ENCODE measurements at regions not wholly inside any gene's neighbourhood (a gene's known extent, or its start where the extent isn't known, plus 50 kb on each side); places are given as distances from the start of the nearest gene placed in this dataset.
A peak's percentile ranks its signal among the peaks of the same experiment; 100 is the strongest.
"Not testable (repeated sequence)": the region's sequence is repeated elsewhere in the genome, so short reads cannot be mapped to it uniquely, and the experiment has no call there.

DNA sequence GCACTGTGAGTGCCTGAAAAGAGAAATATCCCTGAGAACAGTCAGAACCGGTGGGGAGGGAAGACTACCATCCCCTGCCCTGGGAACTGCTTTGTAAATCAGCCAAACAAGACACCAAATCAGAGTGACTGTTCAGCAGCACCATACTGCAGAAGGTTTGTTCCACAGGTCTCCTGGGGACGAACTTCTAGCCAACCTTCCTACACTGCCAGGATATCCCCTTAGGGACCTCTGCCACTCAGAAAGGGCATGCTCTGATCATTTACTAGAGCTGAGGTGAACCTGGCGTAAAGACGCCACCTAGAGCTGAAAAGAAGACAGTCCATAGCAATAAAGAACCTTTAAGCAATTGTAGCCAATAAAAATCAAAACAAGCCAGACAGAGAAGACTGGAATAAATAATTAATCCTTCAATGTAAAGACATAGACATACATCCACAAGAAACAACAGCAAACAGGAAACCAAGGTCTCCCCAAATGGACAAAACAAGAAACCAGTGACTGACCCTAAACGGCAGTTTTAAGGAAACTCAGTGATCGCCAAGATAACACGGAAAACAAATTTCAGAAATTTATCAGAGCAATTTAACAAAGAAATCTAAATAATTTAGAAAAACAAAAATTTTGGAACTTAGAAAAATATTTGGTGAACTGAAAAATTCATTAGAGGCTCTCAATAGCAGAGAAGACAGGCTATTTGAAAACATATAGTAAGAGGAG lies 228.1 kb upstream of the AMIGO2 start:
- no peaks in the 10 kb centered on the region for H3K9me3 ChIP-seq (ENCODE audit: severe bottlenecking)
- peaks cover 12% of the 10 kb centered on the region for H3K27me3 ChIP-seq (ENCODE audit: insufficient read depth, low read depth, severe bottlenecking)
- TF ChIP-seq, protein P1, sequence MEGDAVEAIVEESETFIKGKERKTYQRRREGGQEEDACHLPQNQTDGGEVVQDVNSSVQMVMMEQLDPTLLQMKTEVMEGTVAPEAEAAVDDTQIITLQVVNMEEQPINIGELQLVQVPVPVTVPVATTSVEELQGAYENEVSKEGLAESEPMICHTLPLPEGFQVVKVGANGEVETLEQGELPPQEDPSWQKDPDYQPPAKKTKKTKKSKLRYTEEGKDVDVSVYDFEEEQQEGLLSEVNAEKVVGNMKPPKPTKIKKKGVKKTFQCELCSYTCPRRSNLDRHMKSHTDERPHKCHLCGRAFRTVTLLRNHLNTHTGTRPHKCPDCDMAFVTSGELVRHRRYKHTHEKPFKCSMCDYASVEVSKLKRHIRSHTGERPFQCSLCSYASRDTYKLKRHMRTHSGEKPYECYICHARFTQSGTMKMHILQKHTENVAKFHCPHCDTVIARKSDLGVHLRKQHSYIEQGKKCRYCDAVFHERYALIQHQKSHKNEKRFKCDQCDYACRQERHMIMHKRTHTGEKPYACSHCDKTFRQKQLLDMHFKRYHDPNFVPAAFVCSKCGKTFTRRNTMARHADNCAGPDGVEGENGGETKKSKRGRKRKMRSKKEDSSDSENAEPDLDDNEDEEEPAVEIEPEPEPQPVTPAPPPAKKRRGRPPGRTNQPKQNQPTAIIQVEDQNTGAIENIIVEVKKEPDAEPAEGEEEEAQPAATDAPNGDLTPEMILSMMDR (IDR thresholded peaks at IDR 0.05; ENCODE audit: low read depth, low read length), result peak; percentile 52; the same call in 1 of the 2 replicates
- peak; percentile 18 for DNase-seq
- no peak overlapping the region for H3K4me3 ChIP-seq (ENCODE audit: low read depth, low read length)
- H3K27ac ChIP-seq, result no peak overlapping the region
- H3K36me3 ChIP-seq, result no peaks in the 10 kb centered on the region

DNA sequence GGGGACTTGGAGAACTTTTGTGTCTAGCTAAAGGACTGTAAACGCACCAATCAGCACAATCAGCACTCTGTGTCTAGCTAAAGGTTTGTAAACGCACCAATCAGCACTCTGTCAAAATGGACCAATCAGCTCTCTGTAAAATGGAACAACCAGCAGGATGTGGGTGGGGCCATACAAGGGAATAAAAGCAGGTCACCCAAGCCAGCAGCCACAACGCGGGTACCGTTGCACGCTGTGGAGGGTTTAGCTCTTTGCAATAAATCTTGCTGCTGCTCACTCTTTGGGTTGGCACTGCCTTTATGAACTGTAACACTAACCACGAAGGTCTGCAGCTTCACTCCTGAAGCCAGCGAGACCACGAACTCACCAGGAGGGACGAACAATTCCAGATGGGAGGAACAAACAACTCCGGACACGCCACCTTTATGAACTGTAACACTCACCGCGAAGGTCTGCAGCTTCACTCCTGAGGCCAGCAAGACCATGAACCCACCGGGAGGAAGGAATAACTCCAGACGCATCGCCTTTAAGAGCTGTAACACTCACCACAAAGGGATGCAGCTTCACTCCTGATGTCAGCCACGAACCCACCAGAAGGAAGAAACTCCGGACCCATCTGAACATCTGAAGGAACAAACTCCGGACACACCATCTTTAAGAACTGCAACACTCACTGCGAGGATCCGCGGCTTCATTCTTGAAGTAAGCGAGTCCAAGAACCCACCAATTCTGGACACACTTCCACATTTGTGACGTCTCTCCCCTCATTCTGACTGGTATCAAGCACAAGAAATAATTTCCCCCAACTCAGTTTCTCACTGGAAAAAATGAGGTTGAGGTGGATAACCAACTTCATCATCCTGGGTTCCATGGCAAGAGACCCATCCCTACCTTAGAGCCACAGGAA lies 227.3 kb upstream of the AMIGO2 start:
- not testable (repeated sequence) for H3K9me3 ChIP-seq (ENCODE audit: severe bottlenecking); H3K36me3 ChIP-seq; H3K27ac ChIP-seq; H3K4me3 ChIP-seq (ENCODE audit: low read depth, low read length); DNase-seq
- H3K27me3 ChIP-seq (ENCODE audit: insufficient read depth, low read depth, severe bottlenecking), result peaks cover 16% of the 10 kb centered on the region

DNA sequence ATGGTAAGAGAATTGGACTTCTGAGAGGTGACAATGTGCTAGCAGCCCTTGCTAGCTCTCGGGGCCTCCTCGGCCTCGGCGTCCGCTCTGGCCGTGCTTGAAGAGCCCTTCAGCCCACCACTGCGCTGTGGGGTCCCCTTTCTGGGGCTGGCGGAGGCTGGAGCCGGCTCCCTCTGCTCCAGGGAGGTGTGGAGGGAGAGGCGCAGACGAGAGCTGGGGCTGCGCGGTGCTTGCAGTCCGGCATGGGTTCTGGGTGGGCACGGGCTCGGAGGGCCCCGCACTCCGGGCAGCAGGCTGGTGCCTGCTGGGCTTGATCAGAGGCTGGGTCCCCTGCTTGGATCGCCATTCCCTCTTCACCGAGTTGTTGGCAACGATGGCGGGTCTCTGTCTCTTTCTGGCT lies 226.4 kb upstream of the AMIGO2 start:
- no peak overlapping the region for H3K4me3 ChIP-seq (ENCODE audit: low read depth, low read length)
- no peak overlapping the region for H3K27ac ChIP-seq
- no peak for DNase-seq
- H3K27me3 ChIP-seq (ENCODE audit: insufficient read depth, low read depth, severe bottlenecking), result peaks cover 19% of the 10 kb centered on the region
- H3K36me3 ChIP-seq, result no peaks in the 10 kb centered on the region
- TF ChIP-seq, protein P1 (IDR thresholded peaks at IDR 0.05; ENCODE audit: low read depth, low read length), result no peak
- H3K9me3 ChIP-seq (ENCODE audit: severe bottlenecking), result no peaks in the 10 kb centered on the region

DNA sequence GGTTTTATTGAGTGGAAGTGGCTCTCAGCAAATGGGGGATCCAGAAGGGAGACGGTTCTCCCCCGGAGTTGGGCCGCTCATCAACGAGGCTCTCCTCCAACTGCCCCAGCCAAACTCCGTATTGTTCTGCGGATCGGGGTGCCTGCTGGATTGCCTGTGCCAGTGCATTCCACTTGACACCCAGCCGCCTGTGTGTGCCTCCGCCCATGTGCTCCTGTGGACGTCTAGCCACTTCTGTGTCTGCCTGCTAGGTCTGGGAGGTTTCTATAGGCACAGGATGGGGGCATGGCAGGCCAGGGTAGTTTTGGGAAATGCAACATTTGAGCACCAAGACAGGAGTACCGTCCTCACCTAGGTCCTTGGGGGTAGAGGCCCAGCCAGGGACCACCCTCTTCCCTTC lies 225.7 kb upstream of the AMIGO2 start:
- DNase-seq, result no peak
- H3K9me3 ChIP-seq (ENCODE audit: severe bottlenecking), result no peaks in the 10 kb centered on the region

DNA sequence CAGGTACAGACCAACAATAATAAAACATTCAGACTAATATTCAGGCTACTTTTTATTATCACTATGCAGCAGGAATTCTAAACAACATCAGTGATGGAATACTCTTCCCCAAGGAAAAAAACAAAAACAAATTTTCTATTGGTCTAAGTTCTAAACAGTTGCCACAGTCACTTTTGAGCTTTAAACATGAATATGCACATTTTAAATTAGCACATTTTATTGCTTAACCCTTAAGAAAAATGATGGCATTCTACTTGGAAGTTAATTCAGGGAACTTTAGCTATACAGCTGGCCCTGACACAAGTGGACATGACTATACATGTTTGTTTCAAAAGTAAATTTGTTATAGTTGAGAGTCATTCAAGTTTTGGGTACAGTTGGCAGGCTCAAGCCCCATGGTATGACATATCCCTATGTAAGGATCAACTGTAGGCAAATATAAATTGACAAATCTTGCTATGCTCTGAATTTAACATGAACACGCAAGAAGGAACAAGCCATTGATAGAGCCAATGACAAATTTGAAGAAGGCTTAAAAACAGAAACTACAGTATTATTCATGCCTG lies 224.3 kb upstream of the AMIGO2 start:
- Histone ChIP-seq H3K27ac (no peak overlapping the region), H3K36me3 (no peaks in the 10 kb centered on the region), H3K4me3 (ENCODE audit: low read depth, low read length) (no peak overlapping the region), H3K9me3 (ENCODE audit: severe bottlenecking) (no peaks in the 10 kb centered on the region), H3K27me3 (ENCODE audit: insufficient read depth, low read depth, severe bottlenecking) (peaks cover 21% of the 10 kb centered on the region)
- no peak for DNase-seq
- TF ChIP-seq, protein P1 (IDR thresholded peaks at IDR 0.05; ENCODE audit: low read depth, low read length), result no peak

More for the DNA sequence above, 225.7 kb upstream of the AMIGO2 start:
- Histone ChIP-seq H3K36me3 (no peaks in the 10 kb centered on the region), H3K4me3 (ENCODE audit: low read depth, low read length) (no peak overlapping the region), H3K27ac (no peak overlapping the region), H3K27me3 (ENCODE audit: insufficient read depth, low read depth, severe bottlenecking) (peaks cover 21% of the 10 kb centered on the region)
- TF ChIP-seq, protein P1 (IDR thresholded peaks at IDR 0.05; ENCODE audit: low read depth, low read length), result no peak

DNA sequence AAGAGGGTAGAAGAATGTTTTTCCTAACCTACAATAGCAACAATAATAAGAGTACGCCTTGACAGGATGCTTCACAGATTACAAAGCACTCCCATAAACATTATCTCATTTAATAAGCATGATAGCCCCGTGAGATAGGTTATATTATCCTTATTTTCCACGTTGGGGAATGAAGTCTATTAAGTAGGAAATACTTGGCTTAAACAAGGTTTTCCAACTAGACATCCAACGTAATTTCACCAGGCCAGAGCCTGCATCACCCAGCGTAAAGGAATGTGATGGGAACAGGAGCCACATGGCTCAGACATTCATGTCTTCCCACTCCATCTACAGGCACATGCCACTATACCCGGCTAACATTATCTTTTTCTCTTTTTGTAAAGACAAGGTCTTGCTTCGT lies 223.4 kb upstream of the AMIGO2 start:
- DNase-seq, result no peak
- TF ChIP-seq, protein P1 (IDR thresholded peaks at IDR 0.05; ENCODE audit: low read depth, low read length), result no peak
- H3K9me3 ChIP-seq (ENCODE audit: severe bottlenecking), result no peaks in the 10 kb centered on the region
- no peaks in the 10 kb centered on the region for H3K36me3 ChIP-seq
- no peak overlapping the region for H3K27ac ChIP-seq
- peaks cover 27% of the 10 kb centered on the region for H3K27me3 ChIP-seq (ENCODE audit: insufficient read depth, low read depth, severe bottlenecking)
- H3K4me3 ChIP-seq (ENCODE audit: low read depth, low read length), result no peak overlapping the region

Data from WERI-Rb-1 (cell line).